Esophagus squamous epithelium (tissue), 5 donors: ENCODE measurements at regions not wholly inside any gene's neighbourhood (a gene's known extent, or its start where the extent isn't known, plus 50 kb on each side); places are given as distances from the start of the nearest gene placed in this dataset.
"Not testable (repeated sequence)": the region's sequence is repeated elsewhere in the genome, so short reads cannot be mapped to it uniquely, and the experiment has no call there.

ENCODE experiments used
- DNase-seq: peaks from one replicate; lab custom pipeline; 2025; lab: John Stamatoyannopoulos, UW
- H3K27ac ChIP-seq, 4 donors: fragments of 200-600 bp; sonication (generic); one replicate each; pipeline ENCODE4 v1.5.1; 2016 to 2019; ENCODE audit warnings: mild to moderate bottlenecking in 1 of 4
- H3K27me3 ChIP-seq, 4 donors: fragments of 200-600 bp; sonication (generic); 1 replicate in 3 of 4; 2 replicates in 1 of 4; pipeline versions ENCODE4 v1.5.1 to v1.6.0; 2017 to 2021; ENCODE audit warnings: antibody characterized with exemption in 1 of 4
- H3K36me3 ChIP-seq, 3 donors: fragments of 200-600 bp; sonication (generic); one replicate each; pipeline ENCODE4 v1.5.1; 2016 to 2019
- H3K4me1 ChIP-seq, 3 donors: fragments of 200-600 bp; sonication (generic); one replicate each; pipeline ENCODE4 v1.5.1; 2017 to 2019
- H3K4me3 ChIP-seq, 4 donors: fragments of 200-600 bp; sonication (generic); 1 replicate in 3 of 4; 2 replicates in 1 of 4; pipeline ENCODE4 v1.5.1; 2016 to 2019; ENCODE audit warnings: mild to moderate bottlenecking in 2 of 4, moderate library complexity in 1 of 4
- H3K9me3 ChIP-seq, 3 donors: fragments of 200-600 bp; sonication (generic); one replicate each; pipeline ENCODE4 v1.5.1; 2016 to 2019
- CTCF ChIP-seq, 6 experiments: fragments of 450-650 bp in 4 of 6; fragments of 200-600 bp in 2 of 6; sonication (generic) in 2 of 6; IDR thresholded peaks; one replicate each; pipeline ENCODE4 v1.5.1; 2016 to 2019; ENCODE audit warnings: antibody characterized with exemption in 6 of 6, mild to moderate bottlenecking in 4 of 6, moderate library complexity in 4 of 6
- POLR2A ChIP-seq, 4 donors: fragments of 450-650 bp; IDR thresholded peaks; one replicate each; pipeline ENCODE4 v1.6.1; 2017; ENCODE audit warnings: antibody characterized with exemption in 4 of 4, mild to moderate bottlenecking in 4 of 4, moderate library complexity in 3 of 4
- WGBS, 2 donors: methylation state at CpG; one replicate each; pipeline ENCODE4 v1.1.5; 2018; 5-methylcytosine and 5-hydroxymethylcytosine counted together
- intact Hi-C: fragments of 100-400 bp; cut with DNase I; formaldehyde crosslinking; loops from one replicate; pipeline ENCODE4 v1.15.0; 2022
- donor health status: DM: yes; HTN: yes; CAD: no.

- H3K4me1 ChIP-seq = no peaks in the 10 kb centered on the region
- H3K36me3 ChIP-seq = no peaks in the 10 kb centered on the region
- TF ChIP-seq POLR2A (IDR thresholded peaks at IDR 0.05) = no peak
- no peak for TF ChIP-seq CTCF (IDR thresholded peaks at IDR 0.05)
- H3K27me3 ChIP-seq = no peaks in the 10 kb centered on the region
- no peak overlapping the region for H3K27ac ChIP-seq
- intact Hi-C loops = no loop called here
- no peak for DNase-seq
- no peak overlapping the region for H3K4me3 ChIP-seq
- H3K9me3 ChIP-seq = no peaks in the 10 kb centered on the region
Measured at GRCh38 chr13:76289558-76289957, 596.6 kb downstream of the KCTD12 start.

- 46 to 68% methylated on average over 4 of the region's 4 CpGs for WGBS, 2 donors
- no peak overlapping the region for H3K27ac ChIP-seq
- no peaks in the 10 kb centered on the region for H3K36me3 ChIP-seq
- intact Hi-C loops = no loop called here
- H3K4me1 ChIP-seq = no peaks in the 10 kb centered on the region
- no peaks in the 10 kb centered on the region for H3K27me3 ChIP-seq
- no peaks in the 10 kb centered on the region for H3K9me3 ChIP-seq
- TF ChIP-seq POLR2A (IDR thresholded peaks at IDR 0.05) (no peak), CTCF (IDR thresholded peaks at IDR 0.05) (no peak)
- DNase-seq = no peak
- no peak overlapping the region for H3K4me3 ChIP-seq
Measured at GRCh38 chr13:76286178-76286577, 600.0 kb downstream of the KCTD12 start.

- H3K27ac ChIP-seq = no peak overlapping the region
- WGBS, 2 donors = 86 to 92% methylated on average over 6 of the region's 6 CpGs
- intact Hi-C loops = no loop called here
Measured at GRCh38 chr13:76285463-76285862, 600.7 kb downstream of the KCTD12 start.

GRCh38 chr13:76279766-76280165 is 606.4 kb downstream of the KCTD12 start:
- 33 to 52% methylated on average over 1 of the region's 1 CpG for WGBS, 2 donors
- H3K27me3 ChIP-seq, H3K27ac ChIP-seq, H3K9me3 ChIP-seq, H3K36me3 ChIP-seq, H3K4me1 ChIP-seq, intact Hi-C loops, H3K4me3 ChIP-seq, DNase-seq: not testable (repeated sequence)

More at GRCh38 chr13:76285463-76285862, 600.7 kb downstream of the KCTD12 start:
- TF ChIP-seq POLR2A (IDR thresholded peaks at IDR 0.05) (no peak), CTCF (IDR thresholded peaks at IDR 0.05) (no peak)
- Histone ChIP-seq H3K4me1 (no peaks in the 10 kb centered on the region), H3K9me3 (no peaks in the 10 kb centered on the region), H3K4me3 (no peak overlapping the region), H3K36me3 (no peaks in the 10 kb centered on the region), H3K27me3 (no peaks in the 10 kb centered on the region)
- DNase-seq = no peak

GRCh38 chr13:76271728-76272232 is 614.4 kb downstream of the KCTD12 start:
- DNase-seq = no peak

GRCh38 chr13:76268307-76268706 is 617.9 kb downstream of the KCTD12 start:
- intact Hi-C loops, DNase-seq: not testable (repeated sequence)

More at GRCh38 chr13:76271728-76272232, 614.4 kb downstream of the KCTD12 start:
- WGBS, 2 donors = 83 to 86% methylated on average over 1 to 2 of the region's 2 CpGs
- intact Hi-C loops = no loop called here
- Histone ChIP-seq H3K4me3 (no peak overlapping the region), H3K9me3 (no peaks in the 10 kb centered on the region), H3K4me1 (no peaks in the 10 kb centered on the region), H3K27me3 (no peaks in the 10 kb centered on the region), H3K36me3 (no peaks in the 10 kb centered on the region), H3K27ac (no peak overlapping the region)
- TF ChIP-seq POLR2A (IDR thresholded peaks at IDR 0.05) = no peak
- TF ChIP-seq CTCF (IDR thresholded peaks at IDR 0.05) = no peak

More at GRCh38 chr13:76268307-76268706, 617.9 kb downstream of the KCTD12 start:
- H3K4me1 ChIP-seq, H3K27ac ChIP-seq, H3K36me3 ChIP-seq, H3K9me3 ChIP-seq, H3K27me3 ChIP-seq, H3K4me3 ChIP-seq: not testable (repeated sequence)
- 82 to 84% methylated on average over 2 to 4 of the region's 4 CpGs for WGBS, 2 donors
